Activated CD4-positive, alpha-beta T cell treated with anti-CD3 and anti-CD28 coated beads, Interleukin-2, Interleukin-6, amounts not matched to agents 100 ng/mL and 50 ng/mL, durations not matched to agents 16 hours and 8 hours (primary cell): ENCODE measurements at regions not wholly inside any gene's neighbourhood (a gene's known extent, or its start where the extent isn't known, plus 50 kb on each side); places are given as distances from the start of the nearest gene placed in this dataset.

ENCODE experiments used
- DNase-seq: peaks from one replicate; pipeline ENCODE4 v3.0.0-alpha.2; 2020

- DNase-seq = no peak
Observed at GRCh38 chr2:20561637-20562454, 89.1 kb downstream of the HS1BP3 start.

- DNase-seq = no peak
Observed at GRCh38 chr2:20562540-20563225, 88.2 kb downstream of the HS1BP3 start.

- no peak for DNase-seq
Observed at GRCh38 chr2:20563251-20563650, 87.6 kb downstream of the HS1BP3 start.

DNA sequence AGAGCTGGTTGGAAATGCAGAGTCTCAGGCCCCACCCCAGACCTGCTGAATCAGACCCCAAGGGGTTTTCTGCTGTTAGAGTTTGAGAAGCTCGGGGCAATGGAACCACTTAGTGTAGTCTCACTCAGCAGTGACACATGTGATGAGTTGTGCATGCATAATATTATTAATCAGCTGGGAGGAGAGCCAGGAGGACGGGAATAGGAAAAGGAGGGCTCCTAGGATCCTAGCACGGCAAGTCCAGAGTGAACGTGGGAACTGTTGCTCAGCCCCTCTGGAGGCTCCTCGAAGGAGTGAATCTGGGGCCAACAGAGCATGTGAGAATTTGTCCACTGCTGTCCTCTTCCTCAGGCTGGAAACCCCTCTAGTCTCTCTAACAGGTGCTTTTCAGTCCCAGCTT is 87.1 kb downstream of the HS1BP3 start:
- no peak for DNase-seq

DNA sequence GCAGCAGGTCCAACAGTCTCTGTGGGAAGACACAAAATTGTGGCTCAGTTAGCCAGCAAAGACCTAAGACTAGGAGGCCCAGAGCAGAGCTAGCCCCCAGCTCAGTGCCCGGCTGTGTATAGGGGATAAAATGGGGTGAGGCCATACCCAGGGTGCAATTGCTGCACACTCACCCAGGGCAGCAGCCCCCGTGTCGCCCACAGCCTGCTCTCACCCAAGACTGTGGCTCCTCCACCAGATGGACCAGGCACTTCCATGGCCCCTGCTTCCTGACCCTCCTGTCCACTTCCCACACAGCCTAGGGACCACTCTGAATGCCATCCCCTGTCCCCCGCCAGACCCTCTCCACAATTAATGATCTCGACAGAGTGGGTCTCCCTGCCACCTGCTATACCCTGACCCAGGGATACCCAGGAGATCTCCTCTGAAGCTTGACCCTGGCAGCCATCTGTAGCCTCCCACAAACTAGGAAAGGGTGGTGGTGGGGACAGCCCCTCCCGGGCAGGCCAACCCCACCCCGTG is 85.7 kb downstream of the HS1BP3 start:
- no peak for DNase-seq

- DNase-seq = no peak
Observed at GRCh38 chr2:20565623-20566236, 85.2 kb downstream of the HS1BP3 start.

DNA sequence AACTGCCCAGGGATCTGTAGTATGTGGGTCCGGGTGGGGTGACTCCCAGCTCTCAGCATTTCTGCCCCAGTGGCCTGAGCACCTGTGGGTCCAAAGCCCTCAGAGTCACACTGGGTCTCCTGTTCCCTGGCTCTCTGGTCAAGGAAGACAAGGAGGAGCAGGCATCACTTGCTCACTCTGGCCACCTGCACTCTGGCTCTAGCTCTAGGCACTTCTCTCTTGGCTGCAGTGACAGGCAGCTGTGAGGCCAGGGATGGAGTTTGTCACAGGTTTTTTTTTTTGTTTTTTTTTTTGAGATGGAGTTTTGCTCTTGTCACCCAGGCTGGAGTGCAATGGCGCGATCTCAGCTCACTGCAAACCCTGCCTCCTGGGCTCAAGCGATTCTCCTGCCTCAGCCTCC is 84.6 kb downstream of the HS1BP3 start:
- DNase-seq = no peak

DNA sequence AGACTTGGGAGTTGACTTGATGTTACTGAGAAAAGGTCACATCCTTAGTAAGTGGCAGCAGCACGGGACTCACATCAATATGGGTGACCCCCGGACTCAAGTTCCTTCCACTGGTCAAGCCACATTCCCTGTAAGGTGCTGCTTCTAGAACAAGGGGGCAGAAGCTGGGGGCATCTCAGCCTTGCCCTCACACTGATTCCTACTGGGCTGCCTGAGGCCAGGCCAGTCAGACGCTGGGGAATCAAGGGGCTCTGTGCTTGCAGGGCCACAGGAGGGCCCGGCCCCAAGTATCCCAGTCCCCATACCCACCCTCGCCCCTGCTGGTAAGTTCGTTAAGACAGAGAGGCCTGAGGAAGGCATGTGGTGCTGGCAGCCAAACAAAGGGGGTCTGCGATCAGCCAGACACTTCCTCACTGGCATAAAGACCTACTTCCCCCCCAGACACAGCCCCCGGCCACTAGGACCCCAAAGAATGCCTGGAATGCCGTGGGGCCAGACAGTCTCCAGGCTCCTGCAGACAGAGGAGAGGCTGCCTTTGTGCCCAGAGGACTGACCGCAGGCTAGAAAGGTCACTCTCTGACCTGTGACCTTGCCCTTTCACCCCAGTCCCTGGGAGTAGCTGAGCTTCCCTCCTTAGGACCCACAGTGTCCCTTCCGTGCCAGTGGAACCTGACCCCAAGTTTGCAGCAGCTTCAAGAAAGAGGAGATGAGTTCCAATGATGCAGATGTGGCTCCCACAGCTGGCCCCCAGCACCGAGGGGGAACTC is 83.6 kb downstream of the HS1BP3 start:
- DNase-seq = no peak
